DND-41 (cell line): ENCODE measurements at regions not wholly inside any gene's neighbourhood (a gene's known extent, or its start where the extent isn't known, plus 50 kb on each side); places are given as distances from the start of the nearest gene placed in this dataset.

Experiments used
- ATAC-seq: fragments of 200-7000 bp; cut with Tn5 transposase; 3 replicates; pipeline ENCODE4 v1.9.1; 2021; ENCODE audit warnings: low read depth; ENCODE audit not compliant: insufficient read depth
- DNase-seq: peaks from one replicate; pipeline ENCODE4 v3.0.0-alpha.2; 2020
- H2AFZ ChIP-seq: 2 replicates; pipeline ENCODE4 v1.6.0; 2012; ENCODE audit warnings: low read depth, low read length
- H3K27ac ChIP-seq: 2 replicates; pipeline ENCODE4 v1.5.1; 2012; ENCODE audit warnings: low read length, inconsistent platforms
- H3K27me3 ChIP-seq: fragments of 200-600 bp; sonication (generic); 2 replicates; pipeline ENCODE4 v1.6.0; 2012; ENCODE audit warnings: low read length, mild to moderate bottlenecking, inconsistent platforms; ENCODE audit not compliant: insufficient read depth, poor library complexity
- H3K36me3 ChIP-seq: 2 replicates; pipeline ENCODE4 v1.5.1; 2012; ENCODE audit warnings: low read length, inconsistent platforms; ENCODE audit not compliant: insufficient read depth
- H3K4me1 ChIP-seq: 2 replicates; pipeline ENCODE4 v1.5.1; 2012; ENCODE audit warnings: mild to moderate bottlenecking, low read length; ENCODE audit not compliant: insufficient read depth
- H3K4me2 ChIP-seq: 2 replicates; pipeline ENCODE4 v1.6.0; 2012; ENCODE audit warnings: mild to moderate bottlenecking, moderate library complexity, low read length, inconsistent platforms; ENCODE audit not compliant: insufficient read depth
- H3K4me3 ChIP-seq, 2 experiments: fragments of 200-600 bp in 1 of 2; shearing (Covaris generic) in 1 of 2; 2 replicates each; pipeline ENCODE4 v1.5.1; 2012 to 2016; ENCODE audit warnings: inconsistent platforms in 2 of 2, low read length in 2 of 2, mild to moderate bottlenecking in 2 of 2, low read depth in 1 of 2, moderate library complexity in 1 of 2
- H3K79me2 ChIP-seq: 2 replicates; pipeline ENCODE4 v1.6.0; 2012; ENCODE audit warnings: low read length, inconsistent platforms; ENCODE audit not compliant: insufficient read depth
- H3K9ac ChIP-seq: 2 replicates; pipeline ENCODE4 v1.6.0; 2012; ENCODE audit warnings: low read depth, mild to moderate bottlenecking, inconsistent platforms, low read length, moderate library complexity
- H3K9me3 ChIP-seq: 2 replicates; pipeline ENCODE4 v1.5.1; 2012; ENCODE audit warnings: low read length, moderate library complexity, mild to moderate bottlenecking, inconsistent platforms; ENCODE audit not compliant: insufficient read depth, severe bottlenecking
- H4K20me1 ChIP-seq: 2 replicates; pipeline ENCODE4 v1.6.0; 2012; ENCODE audit warnings: low read length; ENCODE audit not compliant: insufficient read depth
- EZH2 ChIP-seq: IDR thresholded peaks from 3 replicates; pipeline ENCODE4 v1.6.1; 2012; ENCODE audit warnings: borderline replicate concordance, low read depth, mild to moderate bottlenecking, moderate library complexity, low read length, inconsistent platforms; ENCODE audit not compliant: severe bottlenecking
- TF ChIP-seq, protein P1 (sequence below): IDR thresholded peaks from 2 replicates; pipeline ENCODE4 v1.5.1; 2012; ENCODE audit warnings: borderline replicate concordance, low read length, moderate library complexity, mild to moderate bottlenecking; ENCODE audit not compliant: poor library complexity, severe bottlenecking; ENCODE audit errors: extremely low read depth

DNA sequence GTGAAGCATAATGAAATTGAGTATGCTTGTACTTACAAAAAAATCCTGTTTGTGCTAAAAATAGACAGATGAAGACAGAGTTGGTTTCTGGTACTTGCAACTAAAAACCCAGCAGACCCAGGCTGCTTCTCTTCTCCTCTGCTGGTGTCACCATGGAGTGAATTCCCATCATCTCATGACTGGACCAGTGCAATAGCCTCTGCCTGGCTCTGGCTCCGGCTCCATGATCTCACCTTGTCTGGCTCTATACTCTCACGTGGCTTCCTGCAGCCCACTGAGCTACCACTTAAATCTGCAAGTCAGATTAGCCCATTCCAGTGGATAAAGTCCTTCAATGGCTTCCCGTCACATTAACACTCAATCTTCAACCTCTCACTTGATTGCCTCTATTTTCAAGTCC is 129.2 kb upstream of the CADPS start:
- Histone ChIP-seq H2AFZ (no peak overlapping the region), H3K9me3 (no peaks in the 10 kb centered on the region), H3K4me3 (no peak overlapping the region), H3K27me3 (no peaks in the 10 kb centered on the region), H3K27ac (no peak overlapping the region), H3K4me2 (no peak overlapping the region), H3K4me1 (no peaks in the 10 kb centered on the region), H3K79me2 (no peaks in the 10 kb centered on the region), H3K9ac (no peak overlapping the region), H4K20me1 (no peaks in the 10 kb centered on the region), H3K36me3 (no peaks in the 10 kb centered on the region)
- ATAC-seq (no peak), DNase-seq (no peak)
- no peak for TF ChIP-seq EZH2
- TF ChIP-seq, protein P1, sequence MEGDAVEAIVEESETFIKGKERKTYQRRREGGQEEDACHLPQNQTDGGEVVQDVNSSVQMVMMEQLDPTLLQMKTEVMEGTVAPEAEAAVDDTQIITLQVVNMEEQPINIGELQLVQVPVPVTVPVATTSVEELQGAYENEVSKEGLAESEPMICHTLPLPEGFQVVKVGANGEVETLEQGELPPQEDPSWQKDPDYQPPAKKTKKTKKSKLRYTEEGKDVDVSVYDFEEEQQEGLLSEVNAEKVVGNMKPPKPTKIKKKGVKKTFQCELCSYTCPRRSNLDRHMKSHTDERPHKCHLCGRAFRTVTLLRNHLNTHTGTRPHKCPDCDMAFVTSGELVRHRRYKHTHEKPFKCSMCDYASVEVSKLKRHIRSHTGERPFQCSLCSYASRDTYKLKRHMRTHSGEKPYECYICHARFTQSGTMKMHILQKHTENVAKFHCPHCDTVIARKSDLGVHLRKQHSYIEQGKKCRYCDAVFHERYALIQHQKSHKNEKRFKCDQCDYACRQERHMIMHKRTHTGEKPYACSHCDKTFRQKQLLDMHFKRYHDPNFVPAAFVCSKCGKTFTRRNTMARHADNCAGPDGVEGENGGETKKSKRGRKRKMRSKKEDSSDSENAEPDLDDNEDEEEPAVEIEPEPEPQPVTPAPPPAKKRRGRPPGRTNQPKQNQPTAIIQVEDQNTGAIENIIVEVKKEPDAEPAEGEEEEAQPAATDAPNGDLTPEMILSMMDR: no peak

DNA sequence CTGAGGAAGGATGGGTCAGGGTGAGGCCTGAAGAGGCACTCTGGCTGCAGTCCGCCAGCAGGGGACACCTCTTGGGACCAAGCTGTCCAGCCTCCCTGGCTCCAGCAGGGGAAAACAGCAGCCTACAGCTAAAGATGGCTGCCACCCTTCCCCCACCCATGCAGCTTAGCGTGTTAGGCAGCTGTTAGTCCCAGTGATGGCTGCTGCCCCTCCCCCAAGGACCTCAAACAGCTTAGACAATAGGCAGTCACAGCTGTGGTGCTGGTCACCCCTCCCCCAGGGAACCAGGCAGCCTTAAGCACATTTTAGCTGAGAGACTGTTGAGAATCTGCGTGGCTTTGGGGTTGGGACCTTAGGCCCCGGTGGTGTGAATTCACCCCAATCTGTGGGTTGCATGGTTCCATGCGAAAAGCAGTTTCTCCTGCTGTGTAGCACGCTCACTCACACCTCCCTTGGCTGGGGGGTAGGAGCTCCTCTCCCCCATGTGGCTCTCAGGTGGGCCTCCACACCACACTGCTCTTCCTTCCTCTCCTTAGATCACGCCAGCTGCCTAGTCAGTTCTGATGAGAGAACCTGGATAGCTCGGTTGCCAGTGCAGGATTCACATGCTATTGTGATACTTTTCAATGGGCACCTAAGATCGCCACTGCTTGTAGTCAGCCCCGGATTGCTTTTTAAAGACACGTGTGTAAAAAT is 140.5 kb upstream of the CADPS start:
- no peak for TF ChIP-seq EZH2
- TF ChIP-seq, protein P1: no peak
- Histone ChIP-seq H3K9me3 (no peaks in the 10 kb centered on the region), H3K27me3 (no peaks in the 10 kb centered on the region), H2AFZ (no peak overlapping the region), H3K36me3 (no peaks in the 10 kb centered on the region), H3K4me1 (peaks cover 6% of the 10 kb centered on the region), H4K20me1 (no peaks in the 10 kb centered on the region), H3K27ac (no peak overlapping the region), H3K79me2 (no peaks in the 10 kb centered on the region), H3K4me3 (no peak overlapping the region), H3K9ac (no peak overlapping the region), H3K4me2 (no peak overlapping the region)
- peak; percentile 80 for ATAC-seq
- DNase-seq: peak; percentile 67

DNA sequence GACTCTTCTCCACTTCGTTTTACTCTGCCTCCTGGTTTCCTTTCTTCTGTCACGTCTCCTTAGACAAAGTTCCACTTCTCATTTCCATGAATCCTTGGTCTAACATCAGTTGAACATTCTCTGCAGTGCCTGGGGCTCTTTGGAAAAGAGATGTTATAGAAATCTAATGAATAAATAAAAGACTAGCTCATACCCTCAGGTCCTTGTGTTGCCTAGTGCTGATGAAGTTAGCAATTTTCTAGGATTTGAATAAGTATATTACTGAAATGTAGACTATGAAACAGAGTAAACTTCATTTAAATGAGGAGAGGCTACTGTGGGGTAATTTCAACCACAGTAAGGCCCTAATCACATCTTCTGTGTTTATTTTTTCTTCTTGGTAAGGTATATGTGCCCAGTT is 146.9 kb upstream of the CADPS start:
- Histone ChIP-seq H3K4me3 (no peak overlapping the region), H3K9ac (no peak overlapping the region), H4K20me1 (no peaks in the 10 kb centered on the region), H3K36me3 (no peaks in the 10 kb centered on the region), H3K27ac (no peak overlapping the region), H3K79me2 (no peaks in the 10 kb centered on the region), H3K9me3 (no peaks in the 10 kb centered on the region), H3K4me1 (no peaks in the 10 kb centered on the region), H2AFZ (no peak overlapping the region), H3K4me2 (no peak overlapping the region), H3K27me3 (no peaks in the 10 kb centered on the region)
- ATAC-seq: no peak
- no peak for TF ChIP-seq EZH2
- TF ChIP-seq, protein P1: no peak
- DNase-seq: no peak

DNA sequence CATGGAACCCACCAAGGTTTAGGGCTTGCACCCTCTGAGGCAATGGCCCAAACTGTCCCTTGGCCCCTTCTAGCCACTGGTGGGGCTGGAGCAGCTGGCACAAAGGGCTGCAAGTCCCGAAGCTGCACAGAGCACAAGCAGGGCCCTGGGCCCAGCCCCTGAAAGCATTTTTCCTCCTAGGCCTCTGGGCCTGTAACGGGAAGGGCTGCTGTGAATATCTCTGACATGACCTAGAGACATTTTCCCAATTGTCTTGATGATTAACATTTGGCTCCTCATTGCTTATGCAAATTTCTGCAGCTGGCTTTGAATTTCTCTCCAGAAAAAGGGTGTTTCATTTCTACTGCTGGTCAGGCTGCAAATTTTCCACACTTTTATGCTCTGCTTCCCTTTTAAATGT is 151.5 kb upstream of the CADPS start:
- Histone ChIP-seq H3K79me2 (no peaks in the 10 kb centered on the region), H2AFZ (no peak overlapping the region), H3K27ac (no peak overlapping the region), H3K4me3 (no peak overlapping the region), H3K4me1 (no peaks in the 10 kb centered on the region), H3K36me3 (no peaks in the 10 kb centered on the region), H3K4me2 (no peak overlapping the region), H3K9me3 (no peaks in the 10 kb centered on the region), H3K27me3 (no peaks in the 10 kb centered on the region), H3K9ac (no peak overlapping the region), H4K20me1 (no peaks in the 10 kb centered on the region)
- DNase-seq: no peak
- TF ChIP-seq EZH2: no peak
- TF ChIP-seq, protein P1: no peak
- no peak for ATAC-seq
